Epidermal melanocyte (primary cell): ENCODE measurements at regions not wholly inside any gene's neighbourhood (a gene's known extent, or its start where the extent isn't known, plus 50 kb on each side); places are given as distances from the start of the nearest gene placed in this dataset.
A peak's percentile ranks its signal among the peaks of the same experiment; 100 is the strongest.

Source experiments
- DNase-seq: peaks from one replicate; pipeline ENCODE4 v3.0.0; 2011; ENCODE audit warnings: low spot score; ENCODE audit not compliant: insufficient read length

DNA sequence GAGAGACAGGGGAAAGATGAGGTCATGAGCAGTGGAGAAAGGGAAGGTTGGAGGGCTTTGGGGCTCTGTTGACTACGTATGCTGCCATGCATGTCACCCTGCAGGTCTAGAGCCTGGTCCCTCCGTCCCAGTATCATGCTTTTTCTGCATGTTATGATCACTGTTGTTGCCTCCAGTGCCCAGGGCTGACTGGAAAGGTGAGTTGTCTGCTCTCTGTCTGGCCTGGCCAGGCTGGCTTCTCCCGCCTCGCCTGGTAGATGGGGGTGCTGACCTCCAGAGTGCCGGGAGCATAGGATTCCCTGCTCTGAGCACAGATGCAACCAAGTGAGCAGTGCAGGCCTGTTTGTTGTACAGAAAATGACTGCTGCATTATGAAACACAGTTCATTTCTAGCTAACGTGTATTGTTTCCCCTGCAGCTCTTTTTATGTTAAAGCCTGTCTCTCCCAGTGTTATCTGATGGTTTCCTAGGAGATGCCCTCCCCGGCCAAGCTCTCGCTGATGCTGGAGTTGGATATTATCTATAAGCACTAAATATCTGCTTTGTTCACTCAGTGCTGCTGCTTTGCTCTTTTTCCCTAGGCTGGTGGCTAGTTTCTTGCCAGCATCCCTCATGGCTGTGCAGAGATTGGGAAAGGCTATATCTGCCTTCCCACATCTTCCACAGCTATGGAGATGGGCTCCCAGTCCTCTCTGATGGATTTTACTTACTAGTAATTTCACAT, 158.2 kb downstream of the TDRD15 start:
- DNase-seq, result no peak

DNA sequence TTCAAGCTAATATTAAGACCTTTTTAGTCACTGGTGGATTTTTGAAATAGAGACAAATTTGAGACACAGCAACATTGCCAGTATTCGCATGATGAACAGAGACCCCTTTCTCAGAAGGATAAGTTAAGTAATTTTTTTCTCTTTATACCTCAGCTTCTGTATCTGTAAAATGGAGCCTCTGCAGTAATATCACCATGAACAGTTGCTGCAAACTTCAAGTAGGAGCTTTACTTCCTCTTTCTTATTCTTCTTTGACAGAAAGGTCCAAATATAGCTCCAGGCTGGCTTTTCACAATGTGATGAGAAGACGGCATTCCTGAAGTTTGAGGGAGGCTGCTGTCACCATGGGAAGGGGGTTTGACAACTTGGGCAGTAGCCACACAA, 158.7 kb downstream of the TDRD15 start:
- DNase-seq, result no peak

- DNase-seq, result no peak
Observed at GRCh38 chr2:21288299-21288698, 164.5 kb downstream of the TDRD15 start.

GRCh38 chr2:21288739-21289520, 165.2 kb downstream of the TDRD15 start:
- no peak for DNase-seq

- no peak for DNase-seq
Observed at GRCh38 chr2:21289551-21289950, 165.8 kb downstream of the TDRD15 start.

- no peak for DNase-seq
Observed at GRCh38 chr2:21289989-21290388, 166.2 kb downstream of the TDRD15 start.

- DNase-seq, result no peak
Observed at GRCh38 chr2:21291426-21291825, 167.7 kb downstream of the TDRD15 start.

GRCh38 chr2:21294446-21294845, 170.7 kb downstream of the TDRD15 start:
- DNase-seq, result no peak

DNA sequence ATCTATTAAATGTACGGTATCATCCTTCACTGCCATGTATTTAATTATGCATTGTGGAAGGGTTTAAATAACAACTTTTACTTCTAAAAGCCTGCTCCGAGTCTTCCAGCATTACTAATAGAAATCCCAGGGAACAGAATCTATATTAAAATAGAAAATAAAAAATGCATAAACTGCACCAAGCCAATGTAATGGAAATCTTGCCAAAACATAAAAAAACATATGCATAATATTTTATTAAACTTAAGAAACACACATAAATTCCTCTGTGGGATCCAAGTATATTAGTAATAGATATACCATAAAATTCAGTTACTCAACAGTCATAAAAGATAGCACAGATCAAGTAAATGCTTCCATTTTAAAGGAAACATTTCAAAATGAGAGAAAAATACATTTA, 175.6 kb downstream of the TDRD15 start:
- no peak for DNase-seq

- no peak for DNase-seq
Observed at GRCh38 chr2:21301871-21302455, 178.2 kb downstream of the TDRD15 start.

GRCh38 chr2:21303876-21304275, 180.1 kb downstream of the TDRD15 start:
- no peak for DNase-seq

DNA sequence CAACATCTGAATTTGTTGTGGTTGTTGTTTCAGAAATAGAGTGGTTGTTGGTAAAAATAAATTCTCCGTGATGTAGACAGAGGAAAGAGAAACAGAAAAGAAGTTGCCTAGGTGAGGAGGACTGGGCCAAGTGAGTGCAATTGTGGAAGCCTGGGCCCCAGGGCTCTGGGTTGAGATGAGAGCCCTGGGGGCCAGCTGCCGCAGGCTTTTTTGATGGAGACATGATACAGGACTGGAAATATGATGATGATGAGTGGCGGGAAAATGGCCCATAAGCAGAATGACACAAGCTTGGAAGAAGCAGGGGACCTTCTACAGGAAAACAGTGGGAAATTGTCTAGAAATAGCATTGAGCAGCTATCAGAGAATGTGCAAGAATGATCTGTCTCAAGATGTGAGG, 181.8 kb downstream of the TDRD15 start:
- DNase-seq, result no peak

DNA sequence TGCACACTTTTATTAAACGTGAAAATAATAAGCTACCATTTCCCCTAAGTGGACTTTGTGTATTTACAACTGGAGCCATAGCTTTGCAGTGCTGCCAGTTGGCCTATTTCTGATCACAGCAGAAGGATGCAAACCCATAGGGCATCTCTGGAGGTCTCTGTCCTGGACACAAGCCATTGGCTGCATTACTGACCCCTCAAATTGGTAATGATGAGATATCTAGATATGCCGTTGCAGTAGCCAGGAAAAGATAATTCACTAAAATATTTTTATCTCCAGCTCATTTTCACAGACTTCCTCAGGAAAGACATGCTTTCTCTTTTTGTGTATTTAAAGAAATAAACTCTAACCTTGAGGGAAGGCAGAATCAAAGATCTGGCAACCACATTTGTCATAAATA, 182.5 kb downstream of the TDRD15 start:
- DNase-seq, result no peak

- DNase-seq, result no peak
Observed at GRCh38 chr2:21307037-21307436, 183.3 kb downstream of the TDRD15 start.

DNA sequence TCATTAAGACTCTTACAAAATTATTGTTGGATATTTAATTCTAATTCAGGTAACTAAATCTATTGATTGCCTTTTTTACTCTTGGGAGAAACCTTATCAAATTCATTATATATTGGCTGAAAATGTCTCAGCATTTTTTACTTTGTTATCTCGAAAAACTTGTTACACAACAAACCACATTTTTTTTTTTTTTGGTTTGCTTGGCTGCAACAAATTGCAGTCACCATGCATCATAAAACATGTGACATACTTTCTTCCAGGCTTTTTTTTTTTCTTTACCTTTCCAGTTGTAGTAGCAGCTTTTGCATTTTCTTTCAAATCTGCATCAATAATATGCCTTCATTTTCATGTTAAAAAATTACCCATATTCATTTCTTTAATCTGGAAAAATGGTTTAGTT, 186.7 kb downstream of the TDRD15 start:
- no peak for DNase-seq

DNA sequence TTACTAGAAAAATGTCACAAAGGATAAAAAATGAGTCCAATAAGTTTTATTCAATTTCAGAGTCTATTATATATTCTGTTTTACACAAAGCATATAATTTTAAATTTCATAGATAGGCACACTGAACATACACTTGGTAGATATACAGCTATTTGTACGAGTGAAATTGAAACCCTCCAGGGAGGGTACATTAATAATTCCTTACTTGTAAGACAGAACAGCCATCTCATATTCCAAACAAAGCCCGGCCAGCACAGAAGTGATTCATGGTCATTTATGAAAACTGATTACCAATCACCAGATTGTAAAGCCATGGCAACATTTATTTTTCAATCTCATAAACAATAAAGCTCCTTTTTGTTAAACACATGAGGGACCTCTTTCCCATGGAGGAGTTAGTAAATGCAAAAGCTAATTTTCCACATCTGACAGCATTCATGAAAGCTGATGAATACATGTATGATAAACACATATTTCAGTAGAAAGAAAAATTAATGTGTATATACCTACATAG, 190.6 kb downstream of the TDRD15 start:
- no peak for DNase-seq

DNA sequence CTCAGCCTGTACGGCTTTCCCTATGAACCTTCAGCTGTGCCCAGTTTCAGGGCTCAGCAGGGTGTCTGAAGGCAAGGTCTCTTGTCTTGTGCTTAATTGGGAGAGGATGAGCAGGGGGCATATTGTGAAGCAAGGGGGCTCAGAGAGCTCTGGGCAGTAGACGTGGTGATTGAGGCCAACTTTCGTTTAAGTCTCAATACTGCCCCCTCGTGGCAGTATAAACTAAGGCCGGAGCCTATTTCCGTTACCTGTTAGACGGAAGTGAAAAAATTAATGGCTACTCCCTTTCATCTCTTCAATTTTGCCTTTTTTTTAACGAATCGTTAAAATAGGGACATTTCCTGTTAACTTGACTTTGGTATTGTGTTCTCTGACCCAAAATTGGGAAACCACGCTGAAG, 193.4 kb downstream of the TDRD15 start:
- peak; percentile 23 for DNase-seq

- DNase-seq, result no peak
Observed at GRCh38 chr2:21318263-21318662, 194.5 kb downstream of the TDRD15 start.

- DNase-seq, result no peak
Observed at GRCh38 chr2:21326152-21326551, 202.4 kb downstream of the TDRD15 start.

GRCh38 chr2:21328177-21328576, 204.4 kb downstream of the TDRD15 start:
- DNase-seq, result no peak

DNA sequence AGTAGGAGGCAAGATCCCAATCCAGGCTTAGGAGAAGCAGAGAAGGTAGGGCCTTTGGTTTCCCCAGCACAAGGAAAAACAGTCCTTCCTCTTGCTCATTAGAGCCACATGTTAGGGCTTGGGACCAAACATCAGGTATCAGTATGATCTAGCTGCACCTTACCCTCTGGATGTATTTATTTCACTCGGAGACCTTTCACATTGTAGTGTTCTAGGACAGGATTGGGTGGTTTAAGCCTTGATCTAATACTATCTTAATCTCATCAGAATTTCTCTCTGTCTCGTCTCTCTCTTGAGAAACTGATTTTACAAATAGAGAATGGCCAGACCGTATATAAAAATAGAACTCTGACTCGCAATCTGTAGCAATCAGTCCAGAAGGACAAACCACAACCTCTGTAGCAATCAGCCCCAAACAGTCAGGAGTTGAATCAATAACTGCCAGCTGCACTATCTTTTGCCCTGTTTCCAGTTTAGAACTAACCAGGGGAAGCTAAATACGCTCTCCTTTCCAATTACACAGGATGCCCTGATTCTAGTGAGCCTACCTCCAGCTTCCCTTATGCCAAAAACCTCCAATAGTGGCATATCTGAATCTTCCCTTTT, 207.1 kb downstream of the TDRD15 start:
- no peak for DNase-seq
